Lung (tissue), 11 donors: ENCODE measurements at regions not wholly inside any gene's neighbourhood (a gene's known extent, or its start where the extent isn't known, plus 50 kb on each side); places are given as distances from the start of the nearest gene placed in this dataset.

Experiments used
- ATAC-seq: fragments of 200-7000 bp; cut with Tn5 transposase; one replicate; pipeline ENCODE4 v1.9.1; 2020; ENCODE audit warnings: moderate number of reproducible peaks; ENCODE audit not compliant: insufficient read depth, low FRiP score
- DNase-seq, 3 donors: peaks; one replicate each; pipeline ENCODE4 v3.0.0-alpha.2; 2013 to 2017
- H3K27ac ChIP-seq, 2 donors: one replicate each; pipeline ENCODE4 v1.5.1; 2013; ENCODE audit warnings: mild to moderate bottlenecking in 2 of 2, moderate library complexity in 2 of 2, control low read depth in 1 of 2, inconsistent platforms in 1 of 2, low read depth in 1 of 2, low read length in 1 of 2
- H3K27me3 ChIP-seq, 3 donors: one replicate each; pipeline ENCODE4 v1.5.1; 2013; ENCODE audit warnings: low read length in 2 of 3; ENCODE audit not compliant: control insufficient read depth in 3 of 3, insufficient read depth in 3 of 3
- H3K36me3 ChIP-seq, 4 donors: one replicate each; pipeline ENCODE4 v1.5.1; 2013; ENCODE audit warnings: low read length in 4 of 4, mild to moderate bottlenecking in 1 of 4, moderate library complexity in 1 of 4; ENCODE audit not compliant: control insufficient read depth in 4 of 4, insufficient read depth in 4 of 4
- H3K4me1 ChIP-seq, 5 donors: one replicate each; pipeline ENCODE4 v1.5.1; 2013; ENCODE audit warnings: low read length in 5 of 5, mild to moderate bottlenecking in 2 of 5, moderate library complexity in 1 of 5; ENCODE audit not compliant: control insufficient read depth in 5 of 5, insufficient read depth in 5 of 5
- H3K4me3 ChIP-seq: one replicate; pipeline ENCODE4 v1.5.1; 2013; ENCODE audit warnings: mild to moderate bottlenecking, control low read depth, moderate library complexity
- H3K9ac ChIP-seq, 2 donors: one replicate each; pipeline ENCODE4 v1.5.1; 2013; ENCODE audit warnings: low read length in 2 of 2, control low read depth in 1 of 2; ENCODE audit not compliant: insufficient read depth in 1 of 2
- H3K9me3 ChIP-seq, 4 donors: one replicate each; pipeline ENCODE4 v1.5.1; 2013; ENCODE audit warnings: low read length in 3 of 4, mild to moderate bottlenecking in 1 of 4, moderate library complexity in 1 of 4; ENCODE audit not compliant: control insufficient read depth in 4 of 4, insufficient read depth in 3 of 4
- CTCF ChIP-seq: IDR thresholded peaks from 2 replicates; pipeline ENCODE4 v1.5.1; 2012; ENCODE audit warnings: mild to moderate bottlenecking; ENCODE audit errors: control extremely low read depth, extremely low read depth
- WGBS, 2 donors: extraction: QIAGEN DNeasy Blood & Tissue Kit; methylation state at CpG; one replicate each; pipeline ENCODE4 v1.1.7; 2013; 5-methylcytosine and 5-hydroxymethylcytosine counted together
- donor health status: control.
- donor health status: control.
- donor health status: Bipolar disorder and iron deficiency.
- donor health status: healthy.
- donor health status: DM: yes; HTN: yes; CAD: no.

DNA sequence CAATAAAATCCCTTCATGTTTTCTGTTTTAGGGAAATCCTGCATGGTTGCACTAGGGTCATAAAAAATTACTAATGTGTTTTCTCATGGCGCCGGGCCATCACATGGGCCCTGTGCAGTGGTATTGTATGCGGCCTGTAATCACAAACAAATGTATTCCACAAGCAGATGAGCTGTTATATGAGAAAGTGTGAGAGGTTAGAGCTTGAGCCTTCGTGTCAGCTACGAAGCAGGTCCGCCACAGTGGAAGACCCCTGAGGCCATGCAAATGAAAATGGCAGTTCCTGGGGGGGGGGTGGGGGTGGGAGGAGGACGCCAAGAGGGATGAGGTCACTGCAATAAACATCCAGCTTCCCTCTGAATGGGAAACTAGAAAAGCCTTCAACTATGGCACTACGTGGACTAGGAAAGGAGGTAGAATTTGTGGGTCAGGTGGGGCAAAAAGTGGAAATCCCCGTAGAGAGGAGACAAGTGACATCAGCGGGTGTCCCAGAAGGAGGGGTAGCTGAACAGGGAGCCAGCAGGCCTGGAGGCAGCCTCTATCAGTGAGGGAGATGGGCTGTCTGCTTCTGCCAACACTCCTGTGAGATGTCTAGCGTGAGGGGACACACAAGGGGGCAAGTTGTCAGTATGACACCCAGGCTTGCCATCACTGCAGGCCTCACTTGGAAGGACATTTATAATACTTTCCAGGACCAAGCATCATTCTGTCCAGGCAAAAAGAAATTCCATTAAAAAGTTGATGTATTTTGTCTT is 130.3 kb upstream of the CTAGE1 start:
- no peaks in the 10 kb centered on the region for H3K27me3 ChIP-seq
- H3K4me1 ChIP-seq, result peaks cover 0 to 25% (median 9%) of the 10 kb centered on the region in 5 donors
- no peak for TF ChIP-seq CTCF
- no peak overlapping the region for H3K4me3 ChIP-seq
- H3K9ac ChIP-seq, result peak overlapping the region in 1 of 2 donors; percentile 56
- no peaks in the 10 kb centered on the region for H3K36me3 ChIP-seq
- DNase-seq (peak; percentile 79 to 89 (median 87)), ATAC-seq (no peak)
- H3K9me3 ChIP-seq, result no peaks in the 10 kb centered on the region
- whole genome bisulfite sequencing, 2 donors, result 80 to 82% methylated on average over 11 of the region's 11 CpGs
- H3K27ac ChIP-seq, result no peak overlapping the region

- H3K4me3 ChIP-seq, result no peak overlapping the region
- DNase-seq (no peak), ATAC-seq (no peak)
- no peak for TF ChIP-seq CTCF
- peaks cover 0 to 25% (median 6%) of the 10 kb centered on the region in 5 donors for H3K4me1 ChIP-seq
- no peaks in the 10 kb centered on the region for H3K27me3 ChIP-seq
- peak overlapping the region in 1 of 2 donors; percentile 15 for H3K27ac ChIP-seq
- H3K36me3 ChIP-seq, result no peaks in the 10 kb centered on the region
- no peak overlapping the region for H3K9ac ChIP-seq
- no peaks in the 10 kb centered on the region for H3K9me3 ChIP-seq
- 79 to 82% methylated on average over 6 of the region's 6 CpGs for WGBS, 2 donors
These were observed 131.7 kb upstream of the CTAGE1 start for GRCh38 chr18:22549260-22549937.

GRCh38 chr18:22550366-22550765 is 132.7 kb upstream of the CTAGE1 start:
- H3K36me3 ChIP-seq, result no peaks in the 10 kb centered on the region
- no peak for TF ChIP-seq CTCF
- H3K4me3 ChIP-seq, result no peak overlapping the region
- H3K4me1 ChIP-seq, result peaks cover 0 to 25% (median 6%) of the 10 kb centered on the region in 5 donors
- ATAC-seq, result no peak
- H3K27me3 ChIP-seq, result no peaks in the 10 kb centered on the region
- no peak overlapping the region for H3K27ac ChIP-seq
- no peak overlapping the region for H3K9ac ChIP-seq
- no peak for DNase-seq
- H3K9me3 ChIP-seq, result no peaks in the 10 kb centered on the region
- 82 to 94% methylated on average over 2 of the region's 2 CpGs for WGBS, 2 donors
